ENCODE measurements at regions not wholly inside any gene's neighbourhood (a gene's known extent, or its start where the extent isn't known, plus 50 kb on each side); places are given as distances from the start of the nearest gene placed in this dataset.

DNA sequence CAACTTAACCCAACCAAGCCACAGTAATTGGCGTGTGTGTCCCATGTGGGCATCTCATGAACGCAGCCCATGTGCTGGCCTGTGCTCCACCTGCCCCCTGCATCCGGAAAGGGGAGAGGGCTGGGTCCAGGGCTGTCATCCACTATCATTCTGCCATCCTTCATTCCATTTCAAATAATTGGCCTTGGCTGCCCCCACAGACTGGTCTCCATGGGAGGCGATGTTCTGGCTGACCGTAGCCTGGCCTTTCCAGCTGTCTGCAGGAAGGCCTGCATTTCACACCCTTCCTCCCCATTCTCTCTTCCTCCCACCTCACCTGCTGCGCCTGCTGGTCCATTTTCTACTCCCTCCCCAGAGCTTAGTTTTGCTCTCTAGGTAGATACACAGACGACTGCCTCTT is 442.8 kb downstream of the COG6 start:
- peaks cover 38% of the 10 kb centered on the region for H3K4me1 ChIP-seq (ENCODE audit: insufficient read depth, low read length, poor library complexity, severe bottlenecking)
- no peak overlapping the region for H3K4me3 ChIP-seq (ENCODE audit: low read depth, low read length, poor library complexity, severe bottlenecking)
- ChIA-PET CTCF (ENCODE audit: unreplicated experiment) (no interaction called here), POLR2A (interaction anchor here (1.2 kb wide), 1 partner anchor 14 kb away, joined by 5 read pairs; no protein-coding TSS in a partner anchor)
- H4K20me1 ChIP-seq (ENCODE audit: insufficient read depth, low read length): no peaks in the 10 kb centered on the region
- DNase-seq (ENCODE audit: low spot score): no peak
- TF ChIP-seq EZH2phosphoT487 (IDR thresholded peaks at IDR 0.05; ENCODE audit: borderline replicate concordance, low read depth, low read length): no peak
- TF ChIP-seq, protein P1, sequence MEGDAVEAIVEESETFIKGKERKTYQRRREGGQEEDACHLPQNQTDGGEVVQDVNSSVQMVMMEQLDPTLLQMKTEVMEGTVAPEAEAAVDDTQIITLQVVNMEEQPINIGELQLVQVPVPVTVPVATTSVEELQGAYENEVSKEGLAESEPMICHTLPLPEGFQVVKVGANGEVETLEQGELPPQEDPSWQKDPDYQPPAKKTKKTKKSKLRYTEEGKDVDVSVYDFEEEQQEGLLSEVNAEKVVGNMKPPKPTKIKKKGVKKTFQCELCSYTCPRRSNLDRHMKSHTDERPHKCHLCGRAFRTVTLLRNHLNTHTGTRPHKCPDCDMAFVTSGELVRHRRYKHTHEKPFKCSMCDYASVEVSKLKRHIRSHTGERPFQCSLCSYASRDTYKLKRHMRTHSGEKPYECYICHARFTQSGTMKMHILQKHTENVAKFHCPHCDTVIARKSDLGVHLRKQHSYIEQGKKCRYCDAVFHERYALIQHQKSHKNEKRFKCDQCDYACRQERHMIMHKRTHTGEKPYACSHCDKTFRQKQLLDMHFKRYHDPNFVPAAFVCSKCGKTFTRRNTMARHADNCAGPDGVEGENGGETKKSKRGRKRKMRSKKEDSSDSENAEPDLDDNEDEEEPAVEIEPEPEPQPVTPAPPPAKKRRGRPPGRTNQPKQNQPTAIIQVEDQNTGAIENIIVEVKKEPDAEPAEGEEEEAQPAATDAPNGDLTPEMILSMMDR (conservative IDR thresholded peaks at IDR 0.05; ENCODE audit: low read length): no peak
- no peak overlapping the region for H3K27ac ChIP-seq (ENCODE audit: low read depth, low read length, poor library complexity, severe bottlenecking)
- H3K79me2 ChIP-seq (ENCODE audit: insufficient read depth, low read depth, low read length): no peaks in the 10 kb centered on the region
- H3K36me3 ChIP-seq (ENCODE audit: insufficient read depth, low read length): peaks cover 6% of the 10 kb centered on the region; the same call in 1 of the 2 replicates
- H3K9me3 ChIP-seq (ENCODE audit: low read length): peaks cover 16% of the 10 kb centered on the region
- no peaks in the 10 kb centered on the region for H3K9me2 ChIP-seq (ENCODE audit: insufficient read depth, low read length)
- intact Hi-C loops (cut with micrococcal nuclease; ENCODE audit: unreplicated experiment): no loop called here
- no peak overlapping the region for H3K4me2 ChIP-seq (ENCODE audit: low read length)
- BruUV-seq (replicated peaks): no TSS peak
- H2AFZ ChIP-seq (ENCODE audit: low read length): no peak overlapping the region

DNA sequence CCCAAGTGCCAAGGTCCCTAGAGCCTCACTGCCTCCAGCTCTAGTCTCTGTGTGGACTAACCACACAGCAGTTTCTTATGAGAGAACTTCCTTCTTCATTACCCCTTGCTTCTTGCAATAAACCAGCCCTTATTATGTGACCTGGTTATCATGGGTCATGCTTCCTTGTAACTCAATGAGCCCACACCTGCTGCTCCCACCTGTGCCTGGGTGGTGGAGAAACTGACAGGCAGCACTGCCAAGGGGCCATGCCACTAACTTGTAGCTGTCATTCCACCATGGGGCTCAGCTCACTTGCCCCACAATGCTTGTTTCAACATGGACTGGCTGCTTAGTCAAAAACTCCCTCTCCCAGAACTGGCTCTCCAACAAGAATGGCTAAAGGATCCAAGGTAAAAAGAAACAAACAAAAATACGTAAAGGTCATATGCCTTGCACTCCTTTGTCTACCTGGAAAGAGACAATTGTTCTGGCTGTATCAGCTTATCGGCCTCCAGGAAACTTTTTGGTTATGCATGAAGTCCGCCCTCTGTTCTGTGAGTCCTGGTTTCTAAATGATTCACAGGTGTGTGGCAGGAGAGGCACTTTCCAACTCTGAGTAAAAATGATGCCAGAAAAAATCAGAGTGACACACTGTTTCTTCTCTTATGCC is 446.4 kb downstream of the COG6 start:
- no peaks in the 10 kb centered on the region for H3K79me2 ChIP-seq (ENCODE audit: insufficient read depth, low read depth, low read length)
- H3K9me2 ChIP-seq (ENCODE audit: insufficient read depth, low read length): no peaks in the 10 kb centered on the region
- BruUV-seq (replicated peaks): no TSS peak
- peak overlapping the region; percentile 33 for H3K4me3 ChIP-seq (ENCODE audit: low read depth, low read length, poor library complexity, severe bottlenecking)
- DNase-seq (ENCODE audit: low spot score): peak; percentile 74
- intact Hi-C loops (cut with micrococcal nuclease; ENCODE audit: unreplicated experiment): no loop called here
- H3K9me3 ChIP-seq (ENCODE audit: low read length): peaks cover 16% of the 10 kb centered on the region
- peak overlapping the region; percentile 13 for H3K27ac ChIP-seq (ENCODE audit: low read depth, low read length, poor library complexity, severe bottlenecking)
- ChIA-PET POLR2A (interaction anchor here (0.6 to 2.6 kb wide), 10 partner anchors 10 to 552 kb away, joined by 3 to 16 read pairs (median 4); no protein-coding TSS in a partner anchor), CTCF (ENCODE audit: unreplicated experiment) (interaction anchor here (0.6 to 1.2 kb wide), 3 partner anchors 21 to 32 kb away, joined by 3 read pairs; no protein-coding TSS in a partner anchor)
- no peak overlapping the region for H2AFZ ChIP-seq (ENCODE audit: low read length)
- H3K4me1 ChIP-seq (ENCODE audit: insufficient read depth, low read length, poor library complexity, severe bottlenecking): peaks cover 29% of the 10 kb centered on the region
- H3K4me2 ChIP-seq (ENCODE audit: low read length): peak overlapping the region; percentile 69
- H4K20me1 ChIP-seq (ENCODE audit: insufficient read depth, low read length): no peaks in the 10 kb centered on the region
- TF ChIP-seq, protein P1 (conservative IDR thresholded peaks at IDR 0.05; ENCODE audit: low read length): no peak
- no peak for TF ChIP-seq EZH2phosphoT487 (IDR thresholded peaks at IDR 0.05; ENCODE audit: borderline replicate concordance, low read depth, low read length)
- peaks cover 6% of the 10 kb centered on the region; the same call in 1 of the 2 replicates for H3K36me3 ChIP-seq (ENCODE audit: insufficient read depth, low read length)

DNA sequence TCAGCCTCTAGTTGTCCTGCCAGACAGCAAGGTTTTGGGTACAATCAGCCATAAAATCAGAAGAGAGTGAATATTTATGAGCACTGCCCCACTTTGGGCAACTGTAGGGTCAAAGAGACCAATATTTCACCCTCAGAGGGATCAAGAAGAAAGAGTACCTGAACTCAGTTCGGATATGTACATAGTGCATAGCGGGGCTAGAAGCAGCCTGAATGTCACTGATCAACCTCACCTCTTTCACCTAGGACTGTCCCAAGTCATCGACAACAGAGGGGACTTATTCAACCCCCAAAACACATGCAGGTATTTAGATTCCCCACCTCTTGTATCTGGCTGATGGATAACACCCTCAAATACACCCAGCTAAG is 446.9 kb downstream of the COG6 start:
- intact Hi-C loops (cut with micrococcal nuclease; ENCODE audit: unreplicated experiment): no loop called here
- peak overlapping the region; percentile 13 for H3K27ac ChIP-seq (ENCODE audit: low read depth, low read length, poor library complexity, severe bottlenecking)
- CTCF ChIA-PET (ENCODE audit: unreplicated experiment): interaction anchor here (0.8 to 1.2 kb wide), 2 partner anchors 25 to 33 kb away, joined by 3 read pairs; no protein-coding TSS in a partner anchor
- peaks cover 24% of the 10 kb centered on the region for H3K4me1 ChIP-seq (ENCODE audit: insufficient read depth, low read length, poor library complexity, severe bottlenecking)
- H3K79me2 ChIP-seq (ENCODE audit: insufficient read depth, low read depth, low read length): no peaks in the 10 kb centered on the region
- peaks cover 16% of the 10 kb centered on the region for H3K9me3 ChIP-seq (ENCODE audit: low read length)
- BruUV-seq (replicated peaks): no TSS peak
- peaks cover 6% of the 10 kb centered on the region; the same call in 1 of the 2 replicates for H3K36me3 ChIP-seq (ENCODE audit: insufficient read depth, low read length)
- H4K20me1 ChIP-seq (ENCODE audit: insufficient read depth, low read length): no peaks in the 10 kb centered on the region
- DNase-seq (ENCODE audit: low spot score): no peak
- no peaks in the 10 kb centered on the region for H3K9me2 ChIP-seq (ENCODE audit: insufficient read depth, low read length)
- no peak overlapping the region; the same call in 1 of the 2 replicates for H2AFZ ChIP-seq (ENCODE audit: low read length)
- peak overlapping the region; percentile 33 for H3K4me3 ChIP-seq (ENCODE audit: low read depth, low read length, poor library complexity, severe bottlenecking)
- POLR2A ChIA-PET: interaction anchor here (1.0 to 2.6 kb wide), 7 partner anchors 9 to 551 kb away, joined by 3 to 16 read pairs (median 4); no protein-coding TSS in a partner anchor
- peak overlapping the region; percentile 69 for H3K4me2 ChIP-seq (ENCODE audit: low read length)
- TF ChIP-seq, protein P1 (conservative IDR thresholded peaks at IDR 0.05; ENCODE audit: low read length): no peak
